AG04450 (cell line): ENCODE measurements at regions not wholly inside any gene's neighbourhood (a gene's known extent, or its start where the extent isn't known, plus 50 kb on each side); places are given as distances from the start of the nearest gene placed in this dataset.

Experiments
- CTCF ChIA-PET: fragments of 300-600, 350-600 bp; formaldehyde crosslinking; extraction: SDS; loops from one replicate; lab custom pipeline; 2022; ENCODE audit warnings: antibody characterized with exemption, inconsistent platforms; lab: Charles Lee
- POLR2A ChIA-PET: fragments of 350-600 bp; formaldehyde crosslinking; extraction: SDS; loops from one replicate; lab custom pipeline; 2021; ENCODE audit warnings: antibody characterized with exemption, inconsistent platforms; lab: Yijun Ruan, JAX
- DNase-seq: peaks from one replicate; pipeline ENCODE4 v3.0.0-alpha.2; 2011; ENCODE audit warnings: low read depth, low spot score
- H3K27ac ChIP-seq: one replicate; pipeline ENCODE4 v1.5.1; 2012; ENCODE audit warnings: low read depth, low read length, control low read depth
- H3K27me3 ChIP-seq: one replicate; pipeline ENCODE4 v1.6.0; 2012; ENCODE audit warnings: low read length; ENCODE audit not compliant: control insufficient read depth, insufficient read depth
- H3K4me3 ChIP-seq: 2 replicates; pipeline ENCODE4 v1.5.1; 2011; ENCODE audit warnings: mild to moderate bottlenecking, low read depth, low read length, control low read depth
- H3K9me3 ChIP-seq: 2 replicates; pipeline ENCODE4 v1.5.1; 2012; ENCODE audit warnings: low read length; ENCODE audit not compliant: control insufficient read depth, insufficient read depth
- TF ChIP-seq, protein P1 (sequence below): IDR thresholded peaks from 2 replicates; pipeline ENCODE4 v1.5.1; 2011; ENCODE audit warnings: low read depth, low read length, control low read depth, inconsistent platforms

GRCh38 chr20:53795170-53795569 lies 201.5 kb upstream of the ZNF217 start:
- CTCF ChIA-PET: no interaction called here
- Histone ChIP-seq H3K27me3 (no peaks in the 10 kb centered on the region), H3K9me3 (no peaks in the 10 kb centered on the region), H3K4me3 (no peak overlapping the region), H3K27ac (no peak overlapping the region)
- POLR2A ChIA-PET: no interaction called here
- DNase-seq: no peak
- TF ChIP-seq, protein P1, sequence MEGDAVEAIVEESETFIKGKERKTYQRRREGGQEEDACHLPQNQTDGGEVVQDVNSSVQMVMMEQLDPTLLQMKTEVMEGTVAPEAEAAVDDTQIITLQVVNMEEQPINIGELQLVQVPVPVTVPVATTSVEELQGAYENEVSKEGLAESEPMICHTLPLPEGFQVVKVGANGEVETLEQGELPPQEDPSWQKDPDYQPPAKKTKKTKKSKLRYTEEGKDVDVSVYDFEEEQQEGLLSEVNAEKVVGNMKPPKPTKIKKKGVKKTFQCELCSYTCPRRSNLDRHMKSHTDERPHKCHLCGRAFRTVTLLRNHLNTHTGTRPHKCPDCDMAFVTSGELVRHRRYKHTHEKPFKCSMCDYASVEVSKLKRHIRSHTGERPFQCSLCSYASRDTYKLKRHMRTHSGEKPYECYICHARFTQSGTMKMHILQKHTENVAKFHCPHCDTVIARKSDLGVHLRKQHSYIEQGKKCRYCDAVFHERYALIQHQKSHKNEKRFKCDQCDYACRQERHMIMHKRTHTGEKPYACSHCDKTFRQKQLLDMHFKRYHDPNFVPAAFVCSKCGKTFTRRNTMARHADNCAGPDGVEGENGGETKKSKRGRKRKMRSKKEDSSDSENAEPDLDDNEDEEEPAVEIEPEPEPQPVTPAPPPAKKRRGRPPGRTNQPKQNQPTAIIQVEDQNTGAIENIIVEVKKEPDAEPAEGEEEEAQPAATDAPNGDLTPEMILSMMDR: no peak

GRCh38 chr20:53794529-53795115 lies 201.0 kb upstream of the ZNF217 start:
- no peak for DNase-seq
- TF ChIP-seq, protein P1: no peak
- Histone ChIP-seq H3K4me3 (no peak overlapping the region), H3K9me3 (no peaks in the 10 kb centered on the region), H3K27ac (peak overlapping the region; percentile 11), H3K27me3 (no peaks in the 10 kb centered on the region)
- ChIA-PET CTCF (interaction anchor here (0.6 to 0.9 kb wide), 2 partner anchors 84 to 216 kb away, joined by 3 to 4 read pairs; no protein-coding TSS in a partner anchor), POLR2A (no interaction called here)

GRCh38 chr20:53793783-53794383 lies 200.2 kb upstream of the ZNF217 start:
- H3K4me3 ChIP-seq: no peak overlapping the region
- ChIA-PET POLR2A (no interaction called here), CTCF (interaction anchor here (0.6 to 1.2 kb wide), 3 partner anchors 32 to 215 kb away, joined by 3 to 4 read pairs (median 3); no protein-coding TSS in a partner anchor)
- H3K27me3 ChIP-seq: no peaks in the 10 kb centered on the region
- TF ChIP-seq, protein P1: no peak
- DNase-seq: no peak
- H3K27ac ChIP-seq: no peak overlapping the region
- no peaks in the 10 kb centered on the region for H3K9me3 ChIP-seq

DNA sequence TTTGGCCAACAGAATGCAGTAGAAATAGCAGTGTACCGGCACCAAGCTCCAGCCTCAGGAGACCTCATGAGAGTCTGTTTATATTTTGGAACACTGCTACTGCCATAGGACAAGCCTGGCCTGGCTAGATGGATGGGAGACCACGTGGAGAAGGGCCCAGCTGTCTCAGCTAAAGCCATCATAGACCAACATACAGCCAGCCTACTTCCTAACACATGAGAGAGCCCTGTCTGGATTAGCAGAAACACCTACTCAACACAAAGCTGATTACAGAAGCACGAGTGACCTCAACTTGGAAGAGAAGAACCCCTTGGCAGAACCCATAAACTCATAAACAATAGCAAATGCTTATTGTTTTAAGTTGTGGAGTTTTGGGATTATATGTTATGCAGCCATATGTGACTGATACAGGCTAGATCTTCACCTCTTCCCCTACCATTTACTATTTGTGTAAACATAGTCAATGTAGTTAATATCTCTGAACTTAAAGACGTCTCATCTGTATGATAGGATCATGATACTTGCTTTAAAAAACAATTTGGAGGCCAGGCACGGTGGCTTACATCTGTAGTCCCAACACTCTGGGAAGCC lies 199.4 kb upstream of the ZNF217 start:
- TF ChIP-seq, protein P1: no peak
- DNase-seq: no peak
- CTCF ChIA-PET: interaction anchor here (1.2 kb wide), 1 partner anchor 32 kb away, joined by 3 read pairs; no protein-coding TSS in a partner anchor
- Histone ChIP-seq H3K27ac (no peak overlapping the region), H3K27me3 (no peaks in the 10 kb centered on the region), H3K9me3 (no peaks in the 10 kb centered on the region), H3K4me3 (no peak overlapping the region)
- POLR2A ChIA-PET: no interaction called here
